HFF-Myc (cell line): ENCODE measurements at regions not wholly inside any gene's neighbourhood (a gene's known extent, or its start where the extent isn't known, plus 50 kb on each side); places are given as distances from the start of the nearest gene placed in this dataset.

Source experiments
- DNase-seq: peaks from one replicate; pipeline ENCODE4 v3.0.0-alpha.2; 2011; ENCODE audit warnings: low read depth; ENCODE audit errors: extremely low read depth
- H3K4me3 ChIP-seq: replicated peaks from 2 replicates; pipeline ENCODE4 v1.5.1; 2011; ENCODE audit warnings: low read depth, mild to moderate bottlenecking, control low read depth, low read length
- CTCF ChIP-seq: IDR thresholded peaks from 2 replicates; pipeline ENCODE4 v1.5.1; 2012; ENCODE audit warnings: mild to moderate bottlenecking, low read depth, low read length, control low read depth; ENCODE audit errors: missing control alignments

DNA sequence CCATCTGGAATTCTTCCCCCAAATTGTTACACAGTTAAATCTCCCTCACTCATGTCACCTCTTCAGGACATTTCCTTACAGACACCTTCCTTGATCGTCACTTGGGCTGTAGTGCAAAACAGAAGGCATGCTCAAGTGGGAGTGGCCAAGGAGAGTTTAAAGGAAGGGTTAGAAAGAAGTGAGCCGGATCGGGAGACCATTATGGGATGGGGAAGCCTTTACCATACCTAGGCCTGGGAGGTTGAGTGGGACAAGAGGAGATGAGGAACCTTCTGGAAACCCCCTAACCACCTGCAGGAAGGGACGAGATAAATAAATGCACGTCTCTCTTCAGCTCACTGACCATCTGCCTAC lies 102.7 kb downstream of the UCHL1 start:
- no peak overlapping the region for H3K4me3 ChIP-seq
- no peak for TF ChIP-seq CTCF
- DNase-seq: no peak

- H3K4me3 ChIP-seq: peak overlapping the region; percentile 53
- no peak for TF ChIP-seq CTCF
- DNase-seq: no peak
These were observed 103.1 kb downstream of the UCHL1 start for GRCh38 chr4:41359836-41360213.

GRCh38 chr4:41360214-41360920 lies 103.6 kb downstream of the UCHL1 start:
- H3K4me3 ChIP-seq: peak overlapping the region; percentile 53
- no peak for TF ChIP-seq CTCF
- no peak for DNase-seq

- H3K4me3 ChIP-seq: peak overlapping the region; percentile 53
- TF ChIP-seq CTCF: no peak
- no peak for DNase-seq
These were observed 104.4 kb downstream of the UCHL1 start for GRCh38 chr4:41360921-41361793.

DNA sequence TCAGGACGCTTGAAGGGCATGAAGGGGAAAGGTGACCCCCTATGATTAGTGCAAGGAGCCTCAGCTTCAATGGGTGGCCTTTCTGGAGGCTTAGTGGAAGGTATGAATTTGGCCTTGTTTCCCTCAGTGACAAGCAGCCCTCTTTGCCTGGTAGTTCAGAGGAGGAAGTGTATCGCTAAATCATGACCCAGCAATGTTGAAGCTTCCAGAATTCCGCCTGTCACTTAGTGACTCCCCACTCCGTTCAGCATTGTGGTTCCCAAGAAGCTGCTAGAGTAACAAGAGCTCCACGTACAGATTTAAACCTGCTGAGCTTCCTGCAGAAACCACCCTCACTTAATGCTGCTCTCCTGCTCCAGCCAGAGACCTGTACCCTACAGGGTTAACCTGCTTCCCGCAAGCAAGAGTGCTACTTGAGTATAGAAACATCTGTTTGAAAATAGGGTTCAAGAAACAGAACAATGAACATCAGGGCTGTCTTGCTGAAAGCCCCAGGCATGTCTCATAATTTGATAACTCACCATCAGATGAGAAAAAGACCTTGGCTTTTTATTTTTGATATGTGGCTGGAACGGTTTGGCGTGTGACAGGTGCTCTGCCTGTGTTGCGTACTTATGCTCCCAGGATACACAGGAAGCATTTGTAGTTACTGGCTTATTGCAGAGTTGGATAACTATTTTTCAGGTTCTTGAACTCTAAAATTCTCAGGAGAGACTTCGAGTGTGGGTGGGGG lies 105.2 kb downstream of the UCHL1 start:
- no peak for DNase-seq
- TF ChIP-seq CTCF: no peak
- peak overlapping the region; percentile 53 for H3K4me3 ChIP-seq

GRCh38 chr4:41362621-41363383 lies 106.1 kb downstream of the UCHL1 start:
- TF ChIP-seq CTCF: no peak
- no peak overlapping the region for H3K4me3 ChIP-seq

More at GRCh38 chr4:41362621-41363383, 106.1 kb downstream of the UCHL1 start:
- no peak for DNase-seq
